Fibroblast of the aortic adventitia (primary cell): ENCODE measurements at regions not wholly inside any gene's neighbourhood (a gene's known extent, or its start where the extent isn't known, plus 50 kb on each side); places are given as distances from the start of the nearest gene placed in this dataset.

Source experiments
- DNase-seq: peaks from one replicate; pipeline ENCODE4 v3.0.0-alpha.2; 2010; ENCODE audit warnings: low read depth
- H3K4me3 ChIP-seq: 2 replicates; pipeline ENCODE4 v1.5.1; 2011; ENCODE audit warnings: low read depth, mild to moderate bottlenecking, control low read depth, low read length, moderate library complexity
- CTCF ChIP-seq: IDR thresholded peaks from 2 replicates; pipeline ENCODE4 v1.5.1; 2011; ENCODE audit warnings: mild to moderate bottlenecking, low read length, control low read depth, inconsistent platforms; ENCODE audit not compliant: insufficient read depth

DNA sequence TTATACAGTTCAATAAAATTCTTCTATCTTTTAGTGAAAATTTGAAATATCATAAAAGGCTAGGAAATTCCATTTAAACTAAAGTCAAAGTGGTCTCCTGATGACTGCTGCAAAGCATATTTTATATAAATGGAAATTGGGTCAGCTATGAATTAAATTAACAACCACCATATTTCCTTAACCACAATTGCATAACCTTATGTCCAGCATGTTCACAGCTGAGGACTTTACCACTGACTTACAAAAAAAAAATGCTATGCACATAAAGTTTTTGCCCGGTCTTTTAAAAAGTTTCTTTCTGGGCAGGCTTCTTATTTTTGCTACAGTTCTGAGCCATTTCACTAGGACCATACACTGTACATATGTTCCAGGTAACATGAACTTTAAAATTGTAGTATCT, 208.6 kb upstream of the RGMB start:
- no peak for TF ChIP-seq CTCF
- no peak overlapping the region for H3K4me3 ChIP-seq
- no peak for DNase-seq

- TF ChIP-seq CTCF = no peak
- no peak overlapping the region for H3K4me3 ChIP-seq
- DNase-seq = peak; percentile 48
These were observed 205.1 kb upstream of the RGMB start for GRCh38 chr5:98568336-98568735.

GRCh38 chr5:98569288-98569687, 204.2 kb upstream of the RGMB start:
- TF ChIP-seq CTCF = no peak
- no peak for DNase-seq
- H3K4me3 ChIP-seq = no peak overlapping the region

GRCh38 chr5:98570010-98570409, 203.5 kb upstream of the RGMB start:
- TF ChIP-seq CTCF = no peak
- H3K4me3 ChIP-seq = no peak overlapping the region
- DNase-seq = peak; percentile 49

DNA sequence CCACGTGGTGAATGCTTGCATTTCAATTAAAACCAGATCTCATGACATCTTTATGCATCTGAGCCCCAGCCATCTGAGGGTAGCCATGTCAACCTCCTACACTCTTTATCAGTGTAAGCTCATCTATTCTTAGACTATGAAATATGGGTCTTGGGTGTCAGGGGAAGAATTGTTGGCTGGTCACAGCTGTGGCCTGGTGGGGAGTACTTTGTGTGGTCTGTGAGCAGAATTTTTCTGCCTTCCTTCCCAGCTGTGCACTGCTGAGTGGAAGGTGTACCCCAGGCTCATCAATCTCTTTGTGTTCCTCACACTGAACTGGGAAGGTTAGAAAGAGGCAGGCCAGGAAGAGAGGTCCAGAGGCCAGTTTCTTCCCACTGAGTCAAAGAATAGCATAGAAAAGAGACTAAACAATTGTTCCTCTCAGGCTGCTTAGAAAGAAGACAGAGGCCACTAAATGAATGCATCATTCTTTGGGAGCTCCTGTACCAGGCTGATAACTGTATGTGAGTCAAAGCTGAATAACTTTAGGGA, 202.7 kb upstream of the RGMB start:
- peak; percentile 55 for DNase-seq
- no peak for TF ChIP-seq CTCF
- H3K4me3 ChIP-seq = no peak overlapping the region

DNA sequence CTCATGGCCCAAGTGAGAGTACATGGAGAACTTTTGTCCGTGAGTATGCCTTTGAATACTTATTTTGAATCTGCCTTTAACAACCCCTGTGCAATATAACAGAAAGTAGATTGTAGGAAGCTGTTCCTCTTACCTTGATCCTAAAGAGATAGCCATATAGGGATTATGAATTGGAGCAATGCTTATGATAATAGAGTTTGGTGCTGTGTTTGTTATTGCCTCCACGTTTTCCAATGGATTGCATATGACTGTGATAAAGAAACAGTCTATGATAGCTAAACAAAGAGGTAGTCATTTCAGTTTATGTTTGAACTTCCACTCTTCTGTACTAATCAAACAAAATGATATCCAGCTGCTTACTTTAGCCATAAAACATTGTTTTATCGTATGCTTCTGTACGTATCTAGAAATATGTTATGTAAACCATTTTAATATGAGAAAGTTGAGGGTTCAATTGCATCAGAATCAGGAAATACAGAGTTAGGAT, 199.6 kb upstream of the RGMB start:
- no peak for DNase-seq
- no peak for TF ChIP-seq CTCF
- H3K4me3 ChIP-seq = no peak overlapping the region

GRCh38 chr5:98576275-98576674, 197.2 kb upstream of the RGMB start:
- H3K4me3 ChIP-seq = no peak overlapping the region
- DNase-seq = no peak
- no peak for TF ChIP-seq CTCF
